Keratinocyte (primary cell): ENCODE measurements at regions not wholly inside any gene's neighbourhood (a gene's known extent, or its start where the extent isn't known, plus 50 kb on each side); places are given as distances from the start of the nearest gene placed in this dataset.

Source experiments
- EZH2 ChIP-seq: IDR thresholded peaks from one replicate; pipeline ENCODE4 v1.6.1; 2012; ENCODE audit warnings: inconsistent platforms, mild to moderate bottlenecking, low read length, moderate library complexity
- TF ChIP-seq, protein P1 (sequence below), 3 experiments: IDR thresholded peaks in 1 of 3; conservative IDR thresholded peaks in 1 of 3; optimal IDR thresholded peaks in 1 of 3; 2 replicates in 2 of 3; 3 replicates in 1 of 3; pipeline versions ENCODE3 to v1.5.1; 2011; ENCODE audit warnings: low read length in 3 of 3, mild to moderate bottlenecking in 3 of 3, moderate library complexity in 2 of 3, control low read depth in 1 of 3, inconsistent platforms in 1 of 3; ENCODE audit not compliant: insufficient read depth in 2 of 3; ENCODE audit errors: extremely low read depth in 1 of 3

DNA sequence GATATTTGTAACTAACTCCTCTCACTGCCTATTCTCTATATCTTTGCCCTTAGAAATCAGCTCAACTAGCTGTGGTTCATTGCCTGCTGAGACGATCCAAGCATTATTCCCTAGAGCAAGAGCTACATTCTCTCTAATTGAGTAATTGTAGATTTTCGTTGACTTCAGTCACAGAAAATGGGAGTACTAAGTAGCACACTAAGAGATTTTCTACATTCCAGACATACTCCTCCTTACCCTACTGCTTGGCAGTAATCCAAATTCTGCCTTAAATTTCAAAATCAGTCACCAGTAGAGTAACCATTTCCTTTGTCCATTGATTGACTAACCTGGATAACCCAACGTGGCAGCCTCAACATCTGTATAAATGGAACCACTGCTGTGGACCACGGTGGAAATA is 1786.8 kb downstream of the SLITRK5 start:
- TF ChIP-seq, protein P1, sequence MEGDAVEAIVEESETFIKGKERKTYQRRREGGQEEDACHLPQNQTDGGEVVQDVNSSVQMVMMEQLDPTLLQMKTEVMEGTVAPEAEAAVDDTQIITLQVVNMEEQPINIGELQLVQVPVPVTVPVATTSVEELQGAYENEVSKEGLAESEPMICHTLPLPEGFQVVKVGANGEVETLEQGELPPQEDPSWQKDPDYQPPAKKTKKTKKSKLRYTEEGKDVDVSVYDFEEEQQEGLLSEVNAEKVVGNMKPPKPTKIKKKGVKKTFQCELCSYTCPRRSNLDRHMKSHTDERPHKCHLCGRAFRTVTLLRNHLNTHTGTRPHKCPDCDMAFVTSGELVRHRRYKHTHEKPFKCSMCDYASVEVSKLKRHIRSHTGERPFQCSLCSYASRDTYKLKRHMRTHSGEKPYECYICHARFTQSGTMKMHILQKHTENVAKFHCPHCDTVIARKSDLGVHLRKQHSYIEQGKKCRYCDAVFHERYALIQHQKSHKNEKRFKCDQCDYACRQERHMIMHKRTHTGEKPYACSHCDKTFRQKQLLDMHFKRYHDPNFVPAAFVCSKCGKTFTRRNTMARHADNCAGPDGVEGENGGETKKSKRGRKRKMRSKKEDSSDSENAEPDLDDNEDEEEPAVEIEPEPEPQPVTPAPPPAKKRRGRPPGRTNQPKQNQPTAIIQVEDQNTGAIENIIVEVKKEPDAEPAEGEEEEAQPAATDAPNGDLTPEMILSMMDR (optimal IDR thresholded peaks at IDR 0.05 in 1 of 3, IDR thresholded peaks at IDR 0.05 in 1 of 3, conservative IDR thresholded peaks at IDR 0.05 in 1 of 3; ENCODE audit: extremely low read depth in 1 of 3, insufficient read depth in 2 of 3, low read length in 3 of 3) = no peak
- no peak for TF ChIP-seq EZH2
